GM23338 (cell line): ENCODE measurements at regions not wholly inside any gene's neighbourhood (a gene's known extent, or its start where the extent isn't known, plus 50 kb on each side); places are given as distances from the start of the nearest gene placed in this dataset.

Experiments
- CREB1 ChIP-seq: fragments of 250-450 bp; sonication (Bioruptor Pico); IDR thresholded peaks from 2 replicates; pipeline ENCODE4 v1.5.0; 2020; ENCODE audit warnings: low read depth, mild to moderate bottlenecking, moderate library complexity
- EZH2 ChIP-seq: fragments of 200-600 bp; sonication (generic); IDR thresholded peaks from one replicate; pipeline ENCODE4 v1.8.0; 2017; ENCODE audit warnings: antibody characterized with exemption, mild to moderate bottlenecking, low read depth; ENCODE audit not compliant: unreplicated experiment
- EZH2phosphoT487 ChIP-seq: fragments of 200-600 bp; sonication (generic); IDR thresholded peaks from one replicate; pipeline ENCODE4 v1.8.1; 2018; ENCODE audit warnings: antibody characterized with exemption; ENCODE audit not compliant: unreplicated experiment
- JUNB ChIP-seq: IDR thresholded peaks from one replicate; pipeline ENCODE4 v1.6.1; 2016; ENCODE audit warnings: antibody characterized with exemption; ENCODE audit not compliant: unreplicated experiment
- NANOG ChIP-seq: IDR thresholded peaks from 2 replicates; pipeline ENCODE4 v1.6.1; 2016; ENCODE audit warnings: antibody characterized with exemption, borderline replicate concordance
- POLR2AphosphoS5 ChIP-seq: IDR thresholded peaks from 2 replicates; pipeline ENCODE4 v1.6.1; 2016; ENCODE audit warnings: antibody characterized with exemption, low read depth
- STAT1 ChIP-seq: IDR thresholded peaks from one replicate; pipeline ENCODE4 v1.6.1; 2016; ENCODE audit warnings: antibody characterized with exemption; ENCODE audit not compliant: unreplicated experiment
- ZNF114 ChIP-seq: fragments of 250-450 bp; sonication (Bioruptor Pico); IDR thresholded peaks from 2 replicates; pipeline ENCODE4 v1.5.0; 2020; ENCODE audit warnings: mild to moderate bottlenecking, moderate library complexity
- ZNF331 ChIP-seq: fragments of 250-450 bp; sonication (Bioruptor Pico); IDR thresholded peaks from 2 replicates; pipeline ENCODE4 v1.5.0; 2020; ENCODE audit warnings: low read depth, mild to moderate bottlenecking, moderate library complexity
- TF ChIP-seq, protein P1 (sequence below), 2 experiments: fragments of 200-600 bp in 1 of 2; sonication (generic) in 1 of 2; conservative IDR thresholded peaks; 2 replicates each; pipeline versions ENCODE4 v1.5.1 to v1.6.1; 2016 to 2017; ENCODE audit warnings: antibody characterized with exemption in 2 of 2, low read depth in 2 of 2, mild to moderate bottlenecking in 2 of 2, moderate library complexity in 1 of 2
- TF ChIP-seq, protein P2 (sequence below): IDR thresholded peaks from one replicate; pipeline ENCODE4 v1.6.1; 2018; ENCODE audit warnings: antibody characterized with exemption; ENCODE audit not compliant: unreplicated experiment
- TF ChIP-seq, protein P3 (sequence below): IDR thresholded peaks from 2 replicates; pipeline ENCODE4 v1.6.1; 2016; ENCODE audit warnings: antibody characterized with exemption

DNA sequence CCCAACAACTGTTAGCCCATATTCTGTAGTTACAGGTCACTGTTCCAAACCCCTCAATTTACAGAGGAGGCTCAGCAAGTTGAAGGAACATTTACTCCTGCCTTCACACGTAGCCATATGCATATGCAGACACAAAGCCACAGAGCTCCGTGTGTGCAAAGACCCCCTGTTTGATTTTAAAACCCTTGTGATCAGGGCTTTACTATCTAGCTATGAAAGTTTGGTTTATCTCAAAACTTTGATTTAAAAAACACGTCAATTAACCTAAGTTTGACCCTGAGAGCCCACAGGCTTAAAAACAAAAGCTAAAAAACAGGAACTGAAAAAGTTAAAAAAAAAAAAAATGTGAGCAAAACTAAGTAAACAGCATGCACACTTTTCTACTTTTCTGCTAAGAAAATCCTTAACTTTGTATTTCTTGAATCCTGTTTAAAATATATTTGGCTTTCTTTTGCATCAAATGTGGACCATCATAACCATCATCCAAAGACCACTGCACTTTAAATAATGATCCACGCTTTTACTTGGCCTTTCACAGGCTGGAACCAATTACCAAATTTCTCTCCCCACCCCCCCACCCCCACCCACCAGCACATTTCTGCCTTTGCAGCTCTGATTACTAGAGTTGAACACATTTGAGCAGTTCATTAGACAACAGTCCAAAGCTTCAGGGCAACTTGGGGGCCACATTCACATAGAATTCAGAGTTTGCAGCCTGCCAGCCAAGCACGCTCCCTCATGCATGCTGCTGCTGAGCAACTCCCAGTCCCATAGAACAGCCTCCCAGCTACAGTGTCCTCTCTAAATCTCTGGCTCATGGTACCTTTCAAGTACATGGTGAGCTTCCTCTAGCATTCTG is 128.8 kb upstream of the MAP3K1 start:
- TF ChIP-seq EZH2phosphoT487 (no peak), POLR2AphosphoS5 (no peak), JUNB (no peak), EZH2 (no peak), CREB1 (no peak), NANOG (no peak), ZNF114 (CRISPR knock-in tag) (no peak), STAT1 (no peak), ZNF331 (no peak)
- TF ChIP-seq, protein P1, sequence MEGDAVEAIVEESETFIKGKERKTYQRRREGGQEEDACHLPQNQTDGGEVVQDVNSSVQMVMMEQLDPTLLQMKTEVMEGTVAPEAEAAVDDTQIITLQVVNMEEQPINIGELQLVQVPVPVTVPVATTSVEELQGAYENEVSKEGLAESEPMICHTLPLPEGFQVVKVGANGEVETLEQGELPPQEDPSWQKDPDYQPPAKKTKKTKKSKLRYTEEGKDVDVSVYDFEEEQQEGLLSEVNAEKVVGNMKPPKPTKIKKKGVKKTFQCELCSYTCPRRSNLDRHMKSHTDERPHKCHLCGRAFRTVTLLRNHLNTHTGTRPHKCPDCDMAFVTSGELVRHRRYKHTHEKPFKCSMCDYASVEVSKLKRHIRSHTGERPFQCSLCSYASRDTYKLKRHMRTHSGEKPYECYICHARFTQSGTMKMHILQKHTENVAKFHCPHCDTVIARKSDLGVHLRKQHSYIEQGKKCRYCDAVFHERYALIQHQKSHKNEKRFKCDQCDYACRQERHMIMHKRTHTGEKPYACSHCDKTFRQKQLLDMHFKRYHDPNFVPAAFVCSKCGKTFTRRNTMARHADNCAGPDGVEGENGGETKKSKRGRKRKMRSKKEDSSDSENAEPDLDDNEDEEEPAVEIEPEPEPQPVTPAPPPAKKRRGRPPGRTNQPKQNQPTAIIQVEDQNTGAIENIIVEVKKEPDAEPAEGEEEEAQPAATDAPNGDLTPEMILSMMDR (conservative IDR thresholded peaks at IDR 0.05; ENCODE audit: low read depth in 2 of 2), result no peak
- TF ChIP-seq, protein P2, sequence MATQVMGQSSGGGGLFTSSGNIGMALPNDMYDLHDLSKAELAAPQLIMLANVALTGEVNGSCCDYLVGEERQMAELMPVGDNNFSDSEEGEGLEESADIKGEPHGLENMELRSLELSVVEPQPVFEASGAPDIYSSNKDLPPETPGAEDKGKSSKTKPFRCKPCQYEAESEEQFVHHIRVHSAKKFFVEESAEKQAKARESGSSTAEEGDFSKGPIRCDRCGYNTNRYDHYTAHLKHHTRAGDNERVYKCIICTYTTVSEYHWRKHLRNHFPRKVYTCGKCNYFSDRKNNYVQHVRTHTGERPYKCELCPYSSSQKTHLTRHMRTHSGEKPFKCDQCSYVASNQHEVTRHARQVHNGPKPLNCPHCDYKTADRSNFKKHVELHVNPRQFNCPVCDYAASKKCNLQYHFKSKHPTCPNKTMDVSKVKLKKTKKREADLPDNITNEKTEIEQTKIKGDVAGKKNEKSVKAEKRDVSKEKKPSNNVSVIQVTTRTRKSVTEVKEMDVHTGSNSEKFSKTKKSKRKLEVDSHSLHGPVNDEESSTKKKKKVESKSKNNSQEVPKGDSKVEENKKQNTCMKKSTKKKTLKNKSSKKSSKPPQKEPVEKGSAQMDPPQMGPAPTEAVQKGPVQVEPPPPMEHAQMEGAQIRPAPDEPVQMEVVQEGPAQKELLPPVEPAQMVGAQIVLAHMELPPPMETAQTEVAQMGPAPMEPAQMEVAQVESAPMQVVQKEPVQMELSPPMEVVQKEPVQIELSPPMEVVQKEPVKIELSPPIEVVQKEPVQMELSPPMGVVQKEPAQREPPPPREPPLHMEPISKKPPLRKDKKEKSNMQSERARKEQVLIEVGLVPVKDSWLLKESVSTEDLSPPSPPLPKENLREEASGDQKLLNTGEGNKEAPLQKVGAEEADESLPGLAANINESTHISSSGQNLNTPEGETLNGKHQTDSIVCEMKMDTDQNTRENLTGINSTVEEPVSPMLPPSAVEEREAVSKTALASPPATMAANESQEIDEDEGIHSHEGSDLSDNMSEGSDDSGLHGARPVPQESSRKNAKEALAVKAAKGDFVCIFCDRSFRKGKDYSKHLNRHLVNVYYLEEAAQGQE, result no peak
- TF ChIP-seq, protein P3, sequence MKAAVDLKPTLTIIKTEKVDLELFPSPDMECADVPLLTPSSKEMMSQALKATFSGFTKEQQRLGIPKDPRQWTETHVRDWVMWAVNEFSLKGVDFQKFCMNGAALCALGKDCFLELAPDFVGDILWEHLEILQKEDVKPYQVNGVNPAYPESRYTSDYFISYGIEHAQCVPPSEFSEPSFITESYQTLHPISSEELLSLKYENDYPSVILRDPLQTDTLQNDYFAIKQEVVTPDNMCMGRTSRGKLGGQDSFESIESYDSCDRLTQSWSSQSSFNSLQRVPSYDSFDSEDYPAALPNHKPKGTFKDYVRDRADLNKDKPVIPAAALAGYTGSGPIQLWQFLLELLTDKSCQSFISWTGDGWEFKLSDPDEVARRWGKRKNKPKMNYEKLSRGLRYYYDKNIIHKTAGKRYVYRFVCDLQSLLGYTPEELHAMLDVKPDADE, result no peak
